CD4-positive, alpha-beta T cell (primary cell): ENCODE measurements at regions not wholly inside any gene's neighbourhood (a gene's known extent, or its start where the extent isn't known, plus 50 kb on each side); places are given as distances from the start of the nearest gene placed in this dataset.

ENCODE experiments used
- ATAC-seq: fragments of 200-7000 bp; cut with Tn5 transposase; one replicate; pipeline ENCODE4 v1.10.0; 2022; ENCODE audit warnings: mild to moderate bottlenecking; ENCODE audit not compliant: poor library complexity
- CTCF ChIA-PET: fragments of 350-600 bp; sonication (Branson Sonifier 250); formaldehyde crosslinking; loops from one replicate; lab custom pipeline; 2021; ENCODE audit warnings: antibody characterized with exemption, inconsistent platforms; lab: Charles Lee
- POLR2A ChIA-PET: fragments of 350-600 bp; sonication (Branson Sonifier 250); formaldehyde crosslinking; loops from one replicate; lab custom pipeline; 2021; ENCODE audit warnings: antibody characterized with exemption, inconsistent platforms; lab: Charles Lee
- DNase-seq, 14 experiments: peaks; one replicate each; pipeline ENCODE4 v3.0.0-alpha.2; 2013 to 2020; ENCODE audit warnings: mixed read lengths in 2 of 14
- H3K27ac ChIP-seq, 2 donors: one replicate each; pipeline versions ENCODE4 v1.5.1 to v1.7.0; 2013; ENCODE audit warnings: low read length in 2 of 2, low read depth in 1 of 2, mild to moderate bottlenecking in 1 of 2
- H3K27me3 ChIP-seq, 2 experiments: 1 replicate in 1 of 2; 2 replicates in 1 of 2; pipeline versions ENCODE4 v1.6.1 to v1.7.0; 2013; ENCODE audit warnings: low read length in 2 of 2, control low read depth in 1 of 2, mild to moderate bottlenecking in 1 of 2, moderate library complexity in 1 of 2; ENCODE audit not compliant: insufficient read depth in 2 of 2, control insufficient read depth in 1 of 2
- H3K36me3 ChIP-seq: one replicate; pipeline ENCODE4 v1.6.1; 2013; ENCODE audit warnings: low read length, control low read depth; ENCODE audit not compliant: insufficient read depth
- H3K4me1 ChIP-seq: one replicate; pipeline ENCODE4 v1.6.1; 2013; ENCODE audit warnings: low read length, control low read depth; ENCODE audit not compliant: insufficient read depth
- H3K4me3 ChIP-seq: one replicate; pipeline ENCODE4 v1.5.1; 2013; ENCODE audit warnings: mild to moderate bottlenecking, low read length, moderate library complexity
- H3K9me3 ChIP-seq, 2 experiments: 1 replicate in 1 of 2; 2 replicates in 1 of 2; pipeline versions ENCODE4 v1.6.1 to v1.7.0; 2013; ENCODE audit warnings: low read length in 2 of 2, mild to moderate bottlenecking in 2 of 2, control low read depth in 1 of 2, moderate library complexity in 1 of 2; ENCODE audit not compliant: control insufficient read depth in 1 of 2, insufficient read depth in 1 of 2
- H3K27ac Mint-ChIP-seq: one replicate; pipeline ENCODE4 v1.8.0; 2020; ENCODE audit warnings: mixed read lengths
- H3K27me3 Mint-ChIP-seq: one replicate; pipeline ENCODE4 v1.8.0; 2021; ENCODE audit warnings: mixed read lengths
- H3K36me3 Mint-ChIP-seq: one replicate; pipeline ENCODE4 v1.8.0; 2021; ENCODE audit warnings: low read depth, mixed read lengths
- H3K4me1 Mint-ChIP-seq: one replicate; pipeline ENCODE4 v1.8.0; 2021; ENCODE audit warnings: low read depth, mixed read lengths
- H3K4me3 Mint-ChIP-seq: one replicate; pipeline ENCODE4 v1.8.0; 2020; ENCODE audit warnings: mild to moderate bottlenecking, mixed read lengths
- H3K9me3 Mint-ChIP-seq: one replicate; pipeline ENCODE4 v1.8.0; 2020; ENCODE audit warnings: mixed read lengths
- CTCF ChIP-seq: fragments of 200-600 bp; IDR thresholded peaks from one replicate; pipeline ENCODE4 v1.8.0; 2022; ENCODE audit warnings: antibody characterized with exemption, mild to moderate bottlenecking
- intact Hi-C, 2 experiments: fragments of 100-400 bp; cut with DNase I in 1 of 2; cut with micrococcal nuclease in 1 of 2; formaldehyde crosslinking; loops; one replicate each; pipeline versions ENCODE4 v1.15.1 to v1.9.0; 2023 to 2025; cut with DNase I, micrococcal nuclease

DNA sequence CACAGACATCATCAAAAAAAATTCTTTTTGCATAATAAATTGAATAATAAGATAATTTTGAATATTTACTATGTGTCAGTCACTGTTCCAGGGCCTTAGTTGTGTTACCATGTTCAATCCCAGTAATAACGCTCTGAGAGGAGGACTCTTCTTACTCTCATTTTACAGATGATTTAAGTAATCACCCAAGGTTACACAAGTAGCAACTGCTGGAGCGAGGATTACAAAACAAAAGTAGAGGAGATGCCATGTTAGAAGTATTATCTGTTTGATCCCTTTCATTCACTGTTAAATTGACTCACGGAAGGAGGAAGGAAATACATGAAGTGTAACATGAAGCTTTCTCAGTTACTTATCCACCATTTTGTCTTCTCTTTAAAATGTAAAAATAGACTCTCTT, 412.8 kb downstream of the NFIB start:
- no peak overlapping the region for H3K27ac ChIP-seq
- H3K36me3 ChIP-seq, result no peaks in the 10 kb centered on the region
- ChIA-PET POLR2A (no interaction called here), CTCF (no interaction called here)
- DNase-seq, result no peak
- no peaks in the 10 kb centered on the region for H3K9me3 ChIP-seq
- no peak for ATAC-seq
- no peaks in the 10 kb centered on the region for H3K36me3 Mint-ChIP-seq
- H3K27me3 Mint-ChIP-seq, result no peaks in the 10 kb centered on the region
- H3K9me3 Mint-ChIP-seq, result no peaks in the 10 kb centered on the region
- no peak for TF ChIP-seq CTCF
- intact Hi-C loops, result no loop called here
- no peak overlapping the region for H3K4me3 ChIP-seq
- H3K27ac Mint-ChIP-seq, result no peak overlapping the region
- H3K4me1 ChIP-seq, result no peaks in the 10 kb centered on the region
- no peaks in the 10 kb centered on the region for H3K4me1 Mint-ChIP-seq
- no peaks in the 10 kb centered on the region for H3K27me3 ChIP-seq
- no peak overlapping the region for H3K4me3 Mint-ChIP-seq

DNA sequence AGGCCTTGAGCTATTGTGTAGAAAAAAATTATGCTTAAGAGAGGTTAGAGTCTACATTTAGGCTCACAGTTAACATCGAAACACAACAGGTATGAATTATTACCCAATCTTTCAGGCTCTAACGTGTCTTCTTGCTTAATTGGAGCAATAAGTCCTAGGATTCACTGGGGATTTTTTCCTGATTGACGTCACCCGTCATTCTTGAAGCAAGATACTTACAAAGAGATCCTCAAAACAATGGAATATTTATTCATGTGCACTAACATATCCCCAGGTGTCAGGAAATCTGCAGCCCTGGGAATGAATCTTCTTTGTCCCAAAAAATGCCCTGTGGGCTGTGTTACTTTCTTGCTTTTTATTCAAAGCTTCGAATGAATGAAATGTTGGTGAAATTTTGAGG, 413.5 kb downstream of the NFIB start:
- CTCF ChIA-PET, result no interaction called here
- H3K27ac ChIP-seq, result no peak overlapping the region
- no peak for ATAC-seq

DNA sequence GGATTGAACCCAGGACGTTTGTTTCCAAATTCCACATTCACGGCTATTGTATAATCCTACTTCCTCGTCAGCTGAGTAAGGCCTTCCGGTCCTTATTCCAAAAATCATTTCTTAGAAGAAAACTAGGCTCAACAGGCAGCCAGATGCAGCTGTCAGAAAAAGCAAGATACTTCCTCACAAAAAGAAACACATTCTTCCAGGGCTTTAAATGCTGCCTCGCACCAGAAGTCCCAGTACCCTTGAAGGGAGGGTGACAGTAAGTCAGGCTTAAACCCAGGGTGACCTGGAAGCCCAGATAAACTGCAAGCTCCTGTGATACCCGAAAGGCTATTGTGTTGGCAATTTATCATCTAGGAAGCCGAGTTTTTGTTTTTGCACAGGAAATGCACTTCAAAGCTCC, 414.0 kb downstream of the NFIB start:
- no peak for TF ChIP-seq CTCF
- no peak for ATAC-seq

More for the DNA sequence above, 413.5 kb downstream of the NFIB start:
- DNase-seq, result no peak
- intact Hi-C loops, result no loop called here
- Mint-ChIP-seq H3K9me3 (no peaks in the 10 kb centered on the region), H3K27me3 (no peaks in the 10 kb centered on the region), H3K36me3 (no peaks in the 10 kb centered on the region), H3K4me1 (no peaks in the 10 kb centered on the region), H3K27ac (no peak overlapping the region), H3K4me3 (no peak overlapping the region)
- no peaks in the 10 kb centered on the region for H3K36me3 ChIP-seq
- no peak for TF ChIP-seq CTCF
- no peaks in the 10 kb centered on the region for H3K9me3 ChIP-seq
- no peaks in the 10 kb centered on the region for H3K4me1 ChIP-seq
- H3K27me3 ChIP-seq, result no peaks in the 10 kb centered on the region
- H3K4me3 ChIP-seq, result no peak overlapping the region
- POLR2A ChIA-PET, result no interaction called here

More for the DNA sequence above, 414.0 kb downstream of the NFIB start:
- H3K9me3 ChIP-seq, result no peaks in the 10 kb centered on the region
- Mint-ChIP-seq H3K27me3 (no peaks in the 10 kb centered on the region), H3K9me3 (peaks cover 2% of the 10 kb centered on the region), H3K36me3 (no peaks in the 10 kb centered on the region), H3K4me3 (no peak overlapping the region), H3K27ac (no peak overlapping the region), H3K4me1 (no peaks in the 10 kb centered on the region)
- no peak for DNase-seq
- CTCF ChIA-PET, result no interaction called here
- POLR2A ChIA-PET, result no interaction called here
- no peaks in the 10 kb centered on the region for H3K36me3 ChIP-seq
- intact Hi-C loops, result no loop called here
- no peaks in the 10 kb centered on the region for H3K4me1 ChIP-seq
- no peak overlapping the region for H3K27ac ChIP-seq
- no peak overlapping the region for H3K4me3 ChIP-seq
- no peaks in the 10 kb centered on the region for H3K27me3 ChIP-seq
